Naive thymus-derived CD4-positive, alpha-beta T cell (primary cell): ENCODE measurements at regions not wholly inside any gene's neighbourhood (a gene's known extent, or its start where the extent isn't known, plus 50 kb on each side); places are given as distances from the start of the nearest gene placed in this dataset.
"Not testable (repeated sequence)": the region's sequence is repeated elsewhere in the genome, so short reads cannot be mapped to it uniquely, and the experiment has no call there.

Experiments
- ATAC-seq: fragments of 150-1000 bp; cut with Tn5 transposase; 2 replicates; pipeline ENCODE4 v1.10.0; 2021; ENCODE audit warnings: mild to moderate bottlenecking, moderate library complexity
- CTCF ChIA-PET: fragments of 350-600 bp; sonication (Branson Sonifier 250); formaldehyde crosslinking; loops from one replicate; lab custom pipeline; 2021; ENCODE audit warnings: antibody characterized with exemption; lab: Charles Lee
- POLR2A ChIA-PET: fragments of 350-600 bp; sonication (Branson Sonifier 250); formaldehyde crosslinking; loops from one replicate; lab custom pipeline; 2021; ENCODE audit warnings: antibody characterized with exemption, inconsistent platforms; lab: Charles Lee
- DNase-seq, 9 donors: peaks; one replicate each; pipeline versions ENCODE4 v3.0.0 to v3.0.0-alpha.2; 2020 to 2022; ENCODE audit warnings: mixed read lengths in 1 of 9
- H3K27ac ChIP-seq: one replicate; pipeline ENCODE4 v1.7.0; 2013; ENCODE audit warnings: mild to moderate bottlenecking, low read depth, low read length, moderate library complexity
- H3K27me3 ChIP-seq, 2 donors: one replicate each; pipeline ENCODE4 v1.7.0; 2013; ENCODE audit warnings: low read length in 2 of 2, mild to moderate bottlenecking in 2 of 2, moderate library complexity in 2 of 2; ENCODE audit not compliant: control insufficient read depth in 2 of 2, insufficient read depth in 2 of 2
- H3K36me3 ChIP-seq, 3 experiments: 1 replicate in 2 of 3; 2 replicates in 1 of 3; pipeline ENCODE4 v1.7.0; 2013; ENCODE audit warnings: low read length in 3 of 3, mild to moderate bottlenecking in 3 of 3, moderate library complexity in 1 of 3; ENCODE audit not compliant: insufficient read depth in 3 of 3, control insufficient read depth in 2 of 3
- H3K4me1 ChIP-seq, 2 donors: one replicate each; pipeline ENCODE4 v1.7.0; 2013; ENCODE audit warnings: low read length in 2 of 2, mild to moderate bottlenecking in 2 of 2, moderate library complexity in 1 of 2; ENCODE audit not compliant: control insufficient read depth in 2 of 2, insufficient read depth in 2 of 2
- H3K4me3 ChIP-seq: 2 replicates; pipeline ENCODE4 v1.7.0; 2013; ENCODE audit warnings: mild to moderate bottlenecking, low read length
- H3K9me3 ChIP-seq, 3 experiments: 1 replicate in 2 of 3; 2 replicates in 1 of 3; pipeline ENCODE4 v1.7.0; 2013; ENCODE audit warnings: low read length in 3 of 3; ENCODE audit not compliant: control insufficient read depth in 2 of 3
- H3K27ac Mint-ChIP-seq, 9 donors: one replicate each; pipeline ENCODE4 v1.8.0; 2020 to 2022; ENCODE audit warnings: mixed read lengths in 9 of 9, mild to moderate bottlenecking in 8 of 9, moderate library complexity in 5 of 9, inconsistent platforms in 2 of 9
- H3K27me3 Mint-ChIP-seq, 5 donors: one replicate each; pipeline ENCODE4 v1.8.0; 2021 to 2022; ENCODE audit warnings: mixed read lengths in 5 of 5, mild to moderate bottlenecking in 1 of 5
- H3K36me3 Mint-ChIP-seq, 5 donors: one replicate each; pipeline ENCODE4 v1.8.0; 2020 to 2022; ENCODE audit warnings: mixed read lengths in 5 of 5, mild to moderate bottlenecking in 3 of 5, inconsistent platforms in 1 of 5
- H3K4me1 Mint-ChIP-seq, 7 donors: one replicate each; pipeline ENCODE4 v1.8.0; 2020 to 2022; ENCODE audit warnings: mixed read lengths in 7 of 7, mild to moderate bottlenecking in 3 of 7, inconsistent platforms in 1 of 7
- H3K4me3 Mint-ChIP-seq, 10 donors: one replicate each; pipeline ENCODE4 v1.8.0; 2020 to 2022; ENCODE audit warnings: mild to moderate bottlenecking in 10 of 10, mixed read lengths in 10 of 10, moderate library complexity in 6 of 10, inconsistent platforms in 2 of 10
- H3K9me3 Mint-ChIP-seq, 11 donors: one replicate each; pipeline ENCODE4 v1.8.0; 2020 to 2022; ENCODE audit warnings: mixed read lengths in 11 of 11, mild to moderate bottlenecking in 4 of 11, inconsistent platforms in 1 of 11, moderate library complexity in 1 of 11
- intact Hi-C, 2 donors: fragments of 100-400 bp; cut with micrococcal nuclease; formaldehyde crosslinking; loops; one replicate each; pipeline ENCODE4 v1.15.1; 2023

DNA sequence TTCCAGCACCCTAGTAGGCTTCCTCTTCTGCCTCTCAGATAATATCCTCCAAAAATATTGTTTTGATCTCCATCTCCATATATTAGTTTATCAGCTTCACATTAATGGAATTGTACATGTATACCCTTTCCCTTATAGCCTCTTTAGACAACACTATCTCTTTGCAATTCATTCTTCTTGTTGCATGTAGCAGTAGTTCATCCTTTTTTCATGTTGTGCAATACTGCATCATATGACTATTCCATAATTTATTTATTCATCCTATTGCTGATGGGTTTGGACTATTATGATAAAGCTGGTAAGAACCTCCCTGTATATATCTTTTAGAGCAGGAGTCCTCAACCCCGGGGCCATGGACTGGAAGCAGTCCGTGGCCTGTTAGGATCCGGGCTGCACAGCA, 148.2 kb upstream of the FAT1 start:
- Mint-ChIP-seq H3K36me3 (no peaks in the 10 kb centered on the region), H3K27me3 (no peaks in the 10 kb centered on the region), H3K4me3 (no peak overlapping the region), H3K4me1 (no peaks in the 10 kb centered on the region), H3K27ac (no peak overlapping the region), H3K9me3 (peaks cover 0 to 31% (median 9%) of the 10 kb centered on the region in 11 donors)
- H3K27ac ChIP-seq = no peak overlapping the region
- no peak overlapping the region for H3K4me3 ChIP-seq
- H3K36me3 ChIP-seq = no peaks in the 10 kb centered on the region
- no peaks in the 10 kb centered on the region for H3K9me3 ChIP-seq
- ChIA-PET POLR2A (no interaction called here), CTCF (no interaction called here)
- no peaks in the 10 kb centered on the region for H3K27me3 ChIP-seq
- H3K4me1 ChIP-seq = no peaks in the 10 kb centered on the region
- intact Hi-C loops = no loop called here
- no peak for DNase-seq
- no peak for ATAC-seq

DNA sequence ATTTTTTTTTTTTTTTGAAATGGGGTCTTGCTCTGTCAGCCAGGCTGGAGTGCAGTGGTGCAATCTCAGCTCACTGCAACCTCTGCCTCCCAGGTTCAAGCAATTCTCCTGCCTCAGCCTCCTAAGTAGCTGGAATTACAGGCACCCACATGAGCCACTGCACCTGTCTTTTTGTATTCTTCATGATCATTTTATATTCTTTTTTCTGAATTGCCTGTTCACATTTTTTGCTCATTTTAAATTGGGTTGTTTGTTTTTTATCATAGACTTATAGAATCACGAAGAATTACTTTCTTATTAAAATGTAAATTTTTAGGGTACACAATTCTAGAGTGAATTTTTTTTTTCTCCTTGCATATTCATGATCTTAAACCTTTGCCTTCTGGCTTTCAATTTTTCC, 149.4 kb upstream of the FAT1 start:
- H3K4me3 Mint-ChIP-seq, H3K27me3 Mint-ChIP-seq, H3K27ac Mint-ChIP-seq, H3K4me1 ChIP-seq, H3K4me1 Mint-ChIP-seq, intact Hi-C loops, H3K9me3 ChIP-seq, H3K4me3 ChIP-seq, H3K36me3 Mint-ChIP-seq, ATAC-seq, H3K27me3 ChIP-seq, H3K36me3 ChIP-seq, POLR2A ChIA-PET, H3K27ac ChIP-seq, DNase-seq, CTCF ChIA-PET: not testable (repeated sequence)
- peaks cover 4 to 30% (median 9%) of the 10 kb centered on the region in 11 donors for H3K9me3 Mint-ChIP-seq

DNA sequence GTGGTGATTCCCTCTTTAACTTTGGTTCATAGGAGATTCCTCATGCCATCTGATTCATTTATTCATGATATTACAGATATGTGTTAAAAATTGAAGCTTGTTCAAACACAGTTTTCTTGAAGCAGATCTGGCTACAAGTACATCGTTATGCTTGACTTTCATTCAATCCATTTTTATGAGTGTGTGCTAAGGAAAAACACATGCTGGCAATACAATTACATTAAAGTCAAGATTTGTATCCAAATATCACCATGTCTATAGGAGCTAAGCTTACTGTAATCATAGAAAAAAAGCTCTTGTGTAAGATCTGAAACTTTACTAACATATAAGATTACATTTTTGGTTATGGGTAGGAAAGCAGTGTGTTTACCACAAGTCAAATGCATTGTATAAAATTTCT, 151.8 kb upstream of the FAT1 start:
- Histone ChIP-seq H3K27ac (no peak overlapping the region), H3K27me3 (no peaks in the 10 kb centered on the region), H3K4me3 (no peak overlapping the region), H3K9me3 (no peaks in the 10 kb centered on the region), H3K4me1 (no peaks in the 10 kb centered on the region), H3K36me3 (no peaks in the 10 kb centered on the region)
- ATAC-seq = no peak
- Mint-ChIP-seq H3K9me3 (peaks cover 4 to 21% (median 15%) of the 10 kb centered on the region in 11 donors), H3K27me3 (no peaks in the 10 kb centered on the region), H3K4me3 (no peak overlapping the region), H3K27ac (no peak overlapping the region), H3K36me3 (no peaks in the 10 kb centered on the region), H3K4me1 (no peaks in the 10 kb centered on the region)
- CTCF ChIA-PET = no interaction called here
- intact Hi-C loops = no loop called here
- DNase-seq = no peak
- POLR2A ChIA-PET = no interaction called here

DNA sequence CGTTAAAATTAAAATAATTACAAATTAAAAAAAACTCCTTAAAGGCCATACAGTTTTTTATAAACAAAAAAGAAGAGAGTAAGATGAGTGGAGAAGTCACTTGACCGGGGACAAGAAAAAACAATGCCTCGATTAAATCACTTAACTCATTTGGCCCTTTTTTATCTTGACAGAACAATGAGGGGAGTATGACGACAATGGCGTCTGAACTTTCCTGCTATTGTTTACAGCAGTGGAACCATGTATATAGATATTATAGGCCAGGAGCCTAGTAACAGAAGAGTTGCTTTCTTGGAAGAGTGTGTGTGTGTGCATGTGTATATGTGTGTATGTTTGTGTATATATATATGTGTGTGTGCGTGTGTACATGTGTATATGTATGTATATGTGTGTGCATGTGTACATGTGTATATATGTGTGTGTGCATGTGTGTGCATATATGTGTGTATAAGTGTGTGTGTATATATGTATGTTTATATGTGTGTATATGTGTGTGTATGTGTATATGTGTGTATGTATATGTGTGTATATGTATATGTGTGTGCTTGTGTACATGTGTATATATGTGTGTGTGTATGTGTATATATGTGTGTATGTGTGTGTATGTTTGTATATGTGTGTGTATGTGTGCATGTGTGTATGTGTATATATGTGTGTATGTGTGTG, 153.4 kb upstream of the FAT1 start:
- Mint-ChIP-seq H3K4me1 (peaks cover 0 to 2% (median 0%) of the 10 kb centered on the region in 7 donors), H3K36me3 (no peaks in the 10 kb centered on the region), H3K9me3 (peaks cover 4 to 23% (median 9%) of the 10 kb centered on the region in 11 donors), H3K27me3 (no peaks in the 10 kb centered on the region), H3K4me3 (no peak overlapping the region), H3K27ac (no peak overlapping the region)
- Histone ChIP-seq H3K9me3 (no peaks in the 10 kb centered on the region), H3K36me3 (no peaks in the 10 kb centered on the region), H3K27me3 (no peaks in the 10 kb centered on the region), H3K27ac (no peak overlapping the region), H3K4me3 (no peak overlapping the region), H3K4me1 (no peaks in the 10 kb centered on the region)
- CTCF ChIA-PET = no interaction called here
- intact Hi-C loops = no loop called here
- DNase-seq = no peak
- POLR2A ChIA-PET = no interaction called here
- ATAC-seq = no peak

DNA sequence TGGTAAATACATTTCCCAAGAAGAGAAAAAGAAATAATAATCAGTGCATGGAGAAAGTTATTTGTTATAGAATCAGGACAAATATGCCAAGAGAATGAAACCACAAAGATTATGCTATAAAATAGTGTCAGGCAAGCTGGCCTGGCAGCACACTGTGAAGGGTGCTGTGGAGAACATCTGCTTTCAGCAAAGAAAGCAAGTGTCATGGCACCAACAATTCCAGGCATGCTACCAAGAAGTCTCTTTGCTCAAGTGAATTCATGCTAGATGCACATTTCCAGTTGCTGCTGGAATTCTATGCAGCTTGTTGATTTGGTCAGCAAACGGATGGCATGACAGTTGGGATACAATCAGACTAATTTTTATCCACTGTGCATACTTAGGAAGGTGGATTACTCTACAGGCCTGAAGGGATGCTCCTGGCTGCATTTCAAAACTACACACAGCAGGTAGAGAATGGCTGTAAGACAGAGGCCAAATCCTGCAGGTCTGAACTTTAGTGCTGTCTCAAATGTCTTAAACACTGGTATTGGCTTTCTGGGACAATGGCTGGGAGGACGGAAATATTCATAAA, 154.6 kb upstream of the FAT1 start:
- no peak overlapping the region for H3K4me3 ChIP-seq
- DNase-seq (no peak), ATAC-seq (no peak)
- Mint-ChIP-seq H3K27me3 (no peaks in the 10 kb centered on the region), H3K9me3 (peaks cover 4 to 23% (median 8%) of the 10 kb centered on the region in 11 donors), H3K4me1 (peaks cover 0 to 2% (median 0%) of the 10 kb centered on the region in 7 donors), H3K4me3 (no peak overlapping the region), H3K27ac (no peak overlapping the region), H3K36me3 (no peaks in the 10 kb centered on the region)
- intact Hi-C loops = no loop called here
- no peaks in the 10 kb centered on the region for H3K27me3 ChIP-seq
- ChIA-PET CTCF (interaction anchor here (0.5 kb wide), 1 partner anchor 192 kb away, joined by 3 read pairs; no protein-coding TSS in a partner anchor), POLR2A (no interaction called here)
- H3K4me1 ChIP-seq = no peaks in the 10 kb centered on the region
- H3K36me3 ChIP-seq = no peaks in the 10 kb centered on the region
- H3K27ac ChIP-seq = no peak overlapping the region
- H3K9me3 ChIP-seq = no peaks in the 10 kb centered on the region

DNA sequence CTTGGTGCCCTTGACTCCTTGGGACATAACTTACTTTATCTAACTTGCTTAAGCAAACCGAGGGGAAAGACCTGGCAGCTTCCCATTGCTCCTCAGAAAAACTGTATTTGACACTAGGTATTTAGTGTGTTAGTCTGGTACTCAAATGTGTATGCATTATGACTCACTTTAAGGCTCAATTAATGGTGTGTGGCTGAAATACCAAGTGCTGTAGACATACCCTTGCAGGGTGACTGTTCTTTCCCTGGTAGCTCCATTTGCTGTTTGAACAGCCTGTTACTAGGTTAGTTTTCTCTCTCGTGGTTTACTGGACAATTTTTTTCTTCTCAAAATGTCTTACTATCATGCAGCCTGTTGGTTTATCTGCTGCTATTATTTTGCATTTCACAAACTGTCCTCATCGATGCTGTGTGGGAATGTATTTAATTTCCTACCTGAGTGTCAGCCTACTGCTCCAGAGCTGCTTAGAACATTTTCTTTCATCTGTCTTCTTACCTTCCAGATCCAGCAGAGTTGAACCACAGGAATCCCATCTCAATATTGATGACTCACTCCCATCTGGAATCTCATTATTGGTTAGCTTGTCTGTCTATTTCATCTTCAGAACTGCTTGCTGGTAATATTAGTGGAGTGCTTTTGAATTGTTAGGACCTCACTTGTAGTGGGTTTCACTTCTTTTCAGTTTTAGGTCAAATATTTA, 158.0 kb upstream of the FAT1 start:
- H3K9me3 Mint-ChIP-seq = peaks cover 0 to 23% (median 3%) of the 10 kb centered on the region in 11 donors
- no peaks in the 10 kb centered on the region for H3K4me1 ChIP-seq
- no peaks in the 10 kb centered on the region for H3K36me3 Mint-ChIP-seq
- peaks cover 0 to 2% (median 0%) of the 10 kb centered on the region in 7 donors for H3K4me1 Mint-ChIP-seq
- H3K27ac Mint-ChIP-seq = no peak overlapping the region
- ChIA-PET POLR2A (no interaction called here), CTCF (no interaction called here)
- intact Hi-C loops = no loop called here
- no peak overlapping the region for H3K27ac ChIP-seq
- no peaks in the 10 kb centered on the region for H3K27me3 ChIP-seq
- H3K27me3 Mint-ChIP-seq = no peaks in the 10 kb centered on the region
- DNase-seq (no peak), ATAC-seq (no peak)
- H3K4me3 Mint-ChIP-seq = no peak overlapping the region
- H3K36me3 ChIP-seq = no peaks in the 10 kb centered on the region
- H3K4me3 ChIP-seq = no peak overlapping the region
- no peaks in the 10 kb centered on the region for H3K9me3 ChIP-seq
